Stimulated activated naive B cell treated with anti-CD40 and anti-IgM and Interleukin-4, amounts not matched to agents 10 μg/mL and 1 μg/mL and 100 μg/mL, for 72 hours (primary cell): ENCODE measurements at regions not wholly inside any gene's neighbourhood (a gene's known extent, or its start where the extent isn't known, plus 50 kb on each side); places are given as distances from the start of the nearest gene placed in this dataset.
"Not testable (repeated sequence)": the region's sequence is repeated elsewhere in the genome, so short reads cannot be mapped to it uniquely, and the experiment has no call there.

Experiments used
- ATAC-seq, 2 donors: fragments of 150-1000 bp; cut with Tn5 transposase; replicated peaks; 2 replicates each; pipeline ENCODE4 v1.10.0; 2021; ENCODE audit warnings: moderate library complexity in 1 of 2
- DNase-seq: peaks from one replicate; pipeline ENCODE4 v3.0.0; 2021
- H3K27ac Mint-ChIP-seq: one replicate; pipeline ENCODE4 v1.8.0; 2022; ENCODE audit warnings: mild to moderate bottlenecking, mixed read lengths
- H3K27me3 Mint-ChIP-seq, 2 donors: one replicate each; pipeline ENCODE4 v1.8.0; 2022; ENCODE audit warnings: mixed read lengths in 2 of 2
- H3K36me3 Mint-ChIP-seq, 2 donors: one replicate each; pipeline ENCODE4 v1.8.0; 2022; ENCODE audit warnings: mixed read lengths in 2 of 2, mild to moderate bottlenecking in 1 of 2
- H3K4me1 Mint-ChIP-seq, 2 donors: one replicate each; pipeline ENCODE4 v1.8.0; 2022; ENCODE audit warnings: mixed read lengths in 2 of 2, mild to moderate bottlenecking in 1 of 2
- H3K4me3 Mint-ChIP-seq, 2 donors: one replicate each; pipeline ENCODE4 v1.8.0; 2022; ENCODE audit warnings: mild to moderate bottlenecking in 2 of 2, mixed read lengths in 2 of 2, moderate library complexity in 1 of 2
- H3K9me3 Mint-ChIP-seq, 2 donors: one replicate each; pipeline ENCODE4 v1.8.0; 2022; ENCODE audit warnings: mixed read lengths in 2 of 2, mild to moderate bottlenecking in 1 of 2

GRCh38 chr2:208686665-208687064 is 280.1 kb downstream of the PTH2R start:
- ATAC-seq (no peak), DNase-seq (no peak)
- Mint-ChIP-seq H3K9me3 (peaks cover 5 to 15% of the 10 kb centered on the region in 2 donors), H3K36me3 (no peaks in the 10 kb centered on the region), H3K27me3 (no peaks in the 10 kb centered on the region), H3K27ac (no peak overlapping the region), H3K4me1 (no peaks in the 10 kb centered on the region), H3K4me3 (no peak overlapping the region)

DNA sequence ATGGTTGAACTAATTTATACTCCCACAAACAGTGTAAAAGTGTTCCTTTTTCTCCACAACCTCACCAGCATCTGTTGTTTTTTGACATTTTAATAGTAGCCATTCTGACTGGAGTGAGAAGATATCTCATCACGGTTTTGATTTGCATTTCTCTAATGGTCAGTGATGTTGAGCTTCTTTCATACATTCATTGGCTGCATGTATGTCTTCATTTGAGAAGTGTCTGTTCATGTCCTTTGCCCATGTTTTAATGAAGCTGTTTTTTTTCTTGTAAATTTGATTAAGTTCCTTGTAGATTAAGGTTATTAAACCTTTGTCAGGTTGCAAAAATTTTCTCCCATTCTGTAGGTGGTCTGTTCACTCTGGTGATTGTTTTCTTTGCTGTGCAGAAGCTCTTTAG is 281.1 kb downstream of the PTH2R start:
- H3K9me3 Mint-ChIP-seq, result peaks cover 5 to 15% of the 10 kb centered on the region in 2 donors
- not testable (repeated sequence) for H3K4me3 Mint-ChIP-seq, ATAC-seq, H3K4me1 Mint-ChIP-seq, H3K27ac Mint-ChIP-seq, H3K27me3 Mint-ChIP-seq, DNase-seq, H3K36me3 Mint-ChIP-seq

- no peaks in the 10 kb centered on the region for H3K36me3 Mint-ChIP-seq
- no peaks in the 10 kb centered on the region for H3K4me1 Mint-ChIP-seq
- H3K9me3 Mint-ChIP-seq, result no peaks in the 10 kb centered on the region
- no peaks in the 10 kb centered on the region for H3K27me3 Mint-ChIP-seq
- ATAC-seq (no peak), DNase-seq (no peak)
- no peak overlapping the region for H3K4me3 Mint-ChIP-seq
- H3K27ac Mint-ChIP-seq, result no peak overlapping the region
These were observed 291.5 kb downstream of the PTH2R start for GRCh38 chr2:208698114-208698513.

- Mint-ChIP-seq H3K27me3 (no peaks in the 10 kb centered on the region), H3K36me3 (no peaks in the 10 kb centered on the region), H3K4me3 (no peak overlapping the region), H3K4me1 (no peaks in the 10 kb centered on the region), H3K9me3 (peaks cover 0 to 3% of the 10 kb centered on the region in 2 donors), H3K27ac (no peak overlapping the region)
- DNase-seq (no peak), ATAC-seq (no peak)
These were observed 301.9 kb downstream of the PTH2R start for GRCh38 chr2:208708486-208708885.

DNA sequence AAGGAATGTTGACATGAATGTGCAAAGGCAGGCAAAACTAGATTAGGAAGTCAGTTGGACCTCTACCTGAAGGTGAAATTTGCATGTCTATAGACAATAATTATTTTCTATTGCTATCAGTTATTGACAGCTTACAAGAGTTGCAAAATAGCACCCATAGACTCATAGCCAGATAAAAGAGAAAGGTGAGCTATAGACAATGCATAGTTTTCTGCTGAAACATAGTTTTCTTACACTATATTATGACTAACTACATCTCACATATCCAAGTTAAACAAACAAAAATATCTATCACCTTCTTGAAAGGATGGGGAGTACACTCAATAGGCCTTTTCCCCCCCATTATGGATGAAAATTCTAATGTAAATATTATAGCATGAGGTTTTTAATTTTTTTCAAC is 305.0 kb downstream of the PTH2R start:
- no peaks in the 10 kb centered on the region for H3K4me1 Mint-ChIP-seq

GRCh38 chr2:208713066-208713745 is 306.6 kb downstream of the PTH2R start:
- Mint-ChIP-seq H3K4me1 (no peaks in the 10 kb centered on the region), H3K36me3 (no peaks in the 10 kb centered on the region), H3K27ac (no peak overlapping the region), H3K9me3 (no peaks in the 10 kb centered on the region), H3K4me3 (no peak overlapping the region), H3K27me3 (no peaks in the 10 kb centered on the region)
- DNase-seq (no peak), ATAC-seq (no peak)

More for the DNA sequence above, 305.0 kb downstream of the PTH2R start:
- Mint-ChIP-seq H3K36me3 (no peaks in the 10 kb centered on the region), H3K9me3 (no peaks in the 10 kb centered on the region), H3K4me3 (no peak overlapping the region), H3K27me3 (no peaks in the 10 kb centered on the region), H3K27ac (no peak overlapping the region)
- ATAC-seq (no peak), DNase-seq (no peak)

DNA sequence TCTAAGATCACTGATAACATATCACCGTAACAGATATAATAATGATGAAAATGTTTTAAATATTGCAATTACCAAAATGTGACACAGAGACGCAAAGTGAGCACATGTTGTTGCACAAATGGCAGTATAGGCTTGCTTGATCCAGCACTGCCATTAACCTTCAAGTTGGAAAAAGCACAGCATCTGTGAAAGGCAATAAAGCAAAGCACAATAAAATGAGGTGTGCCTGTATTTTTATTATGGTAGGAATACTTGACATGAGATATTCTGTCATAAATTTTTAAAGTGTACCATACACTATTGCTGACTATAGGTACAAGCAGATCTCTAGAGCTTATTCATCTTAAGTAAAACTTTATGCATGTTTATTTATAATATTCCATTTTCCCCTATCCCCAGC is 312.2 kb downstream of the PTH2R start:
- Mint-ChIP-seq H3K9me3 (no peaks in the 10 kb centered on the region), H3K4me1 (no peaks in the 10 kb centered on the region), H3K27ac (no peak overlapping the region), H3K4me3 (no peak overlapping the region), H3K36me3 (no peaks in the 10 kb centered on the region), H3K27me3 (no peaks in the 10 kb centered on the region)
- no peak for DNase-seq
- no peak for ATAC-seq

GRCh38 chr2:208722731-208723130 is 316.1 kb downstream of the PTH2R start:
- H3K4me3 Mint-ChIP-seq, result no peak overlapping the region

GRCh38 chr2:208725280-208725679 is 318.7 kb downstream of the PTH2R start:
- Mint-ChIP-seq H3K4me1 (no peaks in the 10 kb centered on the region), H3K4me3 (no peak overlapping the region), H3K36me3 (no peaks in the 10 kb centered on the region), H3K27me3 (no peaks in the 10 kb centered on the region), H3K9me3 (no peaks in the 10 kb centered on the region), H3K27ac (no peak overlapping the region)
- DNase-seq (no peak), ATAC-seq (no peak)

More at GRCh38 chr2:208722731-208723130, 316.1 kb downstream of the PTH2R start:
- Mint-ChIP-seq H3K4me1 (no peaks in the 10 kb centered on the region), H3K27ac (no peak overlapping the region), H3K9me3 (no peaks in the 10 kb centered on the region), H3K36me3 (no peaks in the 10 kb centered on the region), H3K27me3 (no peaks in the 10 kb centered on the region)
- ATAC-seq (no peak), DNase-seq (no peak)

- no peak overlapping the region for H3K27ac Mint-ChIP-seq
- no peak for ATAC-seq
- no peak for DNase-seq
- no peaks in the 10 kb centered on the region for H3K4me1 Mint-ChIP-seq
- no peak overlapping the region for H3K4me3 Mint-ChIP-seq
- H3K9me3 Mint-ChIP-seq, result no peaks in the 10 kb centered on the region
- no peaks in the 10 kb centered on the region for H3K36me3 Mint-ChIP-seq
- H3K27me3 Mint-ChIP-seq, result no peaks in the 10 kb centered on the region
These were observed 319.6 kb downstream of the PTH2R start for GRCh38 chr2:208726242-208726641.

- not testable (repeated sequence) for DNase-seq, H3K4me1 Mint-ChIP-seq, H3K27ac Mint-ChIP-seq, H3K27me3 Mint-ChIP-seq, ATAC-seq, H3K4me3 Mint-ChIP-seq, H3K36me3 Mint-ChIP-seq
- H3K9me3 Mint-ChIP-seq, result peaks cover 10 to 16% of the 10 kb centered on the region in 2 donors
These were observed 345.2 kb downstream of the PTH2R start for GRCh38 chr2:208751663-208752415.

DNA sequence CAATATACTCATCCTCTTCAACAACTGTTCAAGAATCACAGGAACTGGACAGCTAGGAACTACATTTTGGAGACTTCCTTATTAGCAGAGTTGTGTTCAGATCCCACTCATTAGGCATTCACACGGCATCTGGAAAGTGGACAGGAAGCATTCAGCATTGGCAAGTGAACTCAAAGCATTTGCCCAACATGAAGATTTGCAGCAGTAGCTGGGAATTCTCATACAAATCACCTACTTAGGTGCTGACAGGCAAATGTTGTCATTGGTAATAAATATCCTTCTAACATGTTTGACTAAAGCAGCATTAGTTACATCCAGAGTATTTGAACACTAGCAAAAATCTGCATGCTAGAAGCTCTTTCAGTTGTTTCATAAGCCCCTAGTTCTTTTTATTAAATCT is 350.8 kb downstream of the PTH2R start:
- Mint-ChIP-seq H3K4me1 (no peaks in the 10 kb centered on the region), H3K9me3 (peaks cover 6 to 11% of the 10 kb centered on the region in 2 donors), H3K36me3 (no peaks in the 10 kb centered on the region), H3K4me3 (no peak overlapping the region), H3K27me3 (no peaks in the 10 kb centered on the region), H3K27ac (no peak overlapping the region)
- DNase-seq (no peak), ATAC-seq (no peak)

GRCh38 chr2:208773074-208773473 is 366.5 kb downstream of the PTH2R start:
- not testable (repeated sequence) for DNase-seq, H3K4me3 Mint-ChIP-seq, ATAC-seq, H3K27ac Mint-ChIP-seq, H3K4me1 Mint-ChIP-seq, H3K27me3 Mint-ChIP-seq, H3K36me3 Mint-ChIP-seq, H3K9me3 Mint-ChIP-seq

DNA sequence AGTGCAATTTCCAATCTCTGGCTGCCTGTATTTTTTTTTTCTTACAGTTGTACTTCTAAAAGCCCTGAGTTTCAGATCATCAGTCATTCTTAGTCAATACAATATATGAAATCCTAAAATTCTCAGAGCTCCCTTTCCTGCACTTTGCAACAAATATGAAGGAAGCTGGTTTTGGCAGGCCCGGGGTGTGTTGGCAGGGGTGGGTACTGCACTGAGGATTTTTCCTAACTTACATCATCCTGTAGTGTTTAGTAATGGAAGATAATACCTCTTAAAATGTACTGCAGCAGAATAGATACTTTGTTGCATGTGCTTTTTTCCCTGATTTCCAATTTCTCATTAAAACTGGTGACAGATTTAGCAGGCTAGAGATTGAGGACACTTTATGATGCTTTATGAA is 374.6 kb downstream of the PTH2R start:
- no peak for DNase-seq
- H3K9me3 Mint-ChIP-seq, result peaks cover 4 to 9% of the 10 kb centered on the region in 2 donors
- H3K27ac Mint-ChIP-seq, result no peak overlapping the region
- no peaks in the 10 kb centered on the region for H3K27me3 Mint-ChIP-seq
- H3K4me1 Mint-ChIP-seq, result no peaks in the 10 kb centered on the region
- no peak for ATAC-seq
- H3K4me3 Mint-ChIP-seq, result no peak overlapping the region
- no peaks in the 10 kb centered on the region for H3K36me3 Mint-ChIP-seq

GRCh38 chr2:208782097-208782496 is 375.5 kb downstream of the PTH2R start:
- Mint-ChIP-seq H3K9me3 (peaks cover 0 to 7% of the 10 kb centered on the region in 2 donors), H3K4me1 (no peaks in the 10 kb centered on the region), H3K36me3 (no peaks in the 10 kb centered on the region), H3K27ac (no peak overlapping the region), H3K4me3 (no peak overlapping the region), H3K27me3 (no peaks in the 10 kb centered on the region)
- no peak for ATAC-seq
- DNase-seq, result no peak
